Hippocampal formation (tissue), 2 donors: ENCODE measurements at regions not wholly inside any gene's neighbourhood (a gene's known extent, or its start where the extent isn't known, plus 50 kb on each side); places are given as distances from the start of the nearest gene placed in this dataset.
"Not testable (repeated sequence)": the region's sequence is repeated elsewhere in the genome, so short reads cannot be mapped to it uniquely, and the experiment has no call there.

Experiments
- DNase-seq, 2 donors: peaks; one replicate each; lab custom pipeline; 2025; lab: John Stamatoyannopoulos, UW

DNA sequence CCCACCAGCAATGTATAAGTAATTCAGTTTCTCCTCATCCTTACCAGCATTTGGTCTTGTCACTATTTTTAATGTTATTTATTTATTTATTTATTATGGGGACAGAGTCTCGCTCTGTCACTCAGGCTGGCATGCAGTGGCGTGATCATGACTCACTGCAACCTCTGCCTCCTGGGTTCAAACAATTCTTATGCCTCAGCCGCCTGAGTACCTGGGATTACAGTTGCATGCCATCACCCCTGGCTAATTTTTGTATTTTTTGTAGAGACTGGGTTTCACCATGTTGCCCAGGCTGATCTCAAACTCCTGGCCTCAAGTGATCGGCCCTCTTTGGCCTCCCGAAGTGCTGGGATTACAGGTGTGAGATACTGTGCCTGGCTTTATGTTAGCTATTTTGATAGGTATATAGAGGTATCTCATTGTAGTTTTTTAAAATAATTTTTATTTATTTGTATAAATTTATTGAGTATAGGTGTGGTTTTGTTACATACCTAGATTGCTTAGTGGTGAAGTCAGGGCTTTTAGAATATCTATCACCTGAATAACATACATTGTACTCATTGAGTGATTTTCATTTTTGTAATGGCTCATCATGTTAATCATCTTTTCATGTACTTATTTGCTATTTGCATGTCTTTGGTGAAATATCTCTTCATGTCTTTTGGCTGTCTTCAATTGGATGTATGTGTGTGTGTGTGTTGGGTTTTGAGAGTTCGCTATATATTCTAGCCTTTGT is 53.3 kb downstream of the TANC2 start:
- DNase-seq = no peak

DNA sequence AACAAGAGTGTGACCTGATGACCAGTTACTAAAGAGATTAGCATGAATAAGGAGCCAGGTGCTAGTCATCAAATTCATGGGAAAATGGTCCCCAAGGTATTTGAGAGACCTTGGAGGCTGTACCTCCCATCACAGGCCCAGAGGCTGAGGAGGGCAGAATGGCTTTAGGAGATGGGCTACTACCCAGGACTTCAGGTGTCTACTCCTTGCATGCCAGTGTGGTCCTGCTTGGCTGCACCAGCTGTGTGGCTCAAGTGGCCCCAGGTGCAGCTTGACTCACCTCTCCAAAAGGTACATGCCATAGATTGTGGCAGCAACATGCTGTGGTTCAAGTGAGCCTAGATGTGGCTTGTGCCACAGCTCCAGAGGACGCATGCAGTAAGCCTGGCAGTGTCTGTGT is 56.5 kb downstream of the TANC2 start:
- DNase-seq = no peak

DNA sequence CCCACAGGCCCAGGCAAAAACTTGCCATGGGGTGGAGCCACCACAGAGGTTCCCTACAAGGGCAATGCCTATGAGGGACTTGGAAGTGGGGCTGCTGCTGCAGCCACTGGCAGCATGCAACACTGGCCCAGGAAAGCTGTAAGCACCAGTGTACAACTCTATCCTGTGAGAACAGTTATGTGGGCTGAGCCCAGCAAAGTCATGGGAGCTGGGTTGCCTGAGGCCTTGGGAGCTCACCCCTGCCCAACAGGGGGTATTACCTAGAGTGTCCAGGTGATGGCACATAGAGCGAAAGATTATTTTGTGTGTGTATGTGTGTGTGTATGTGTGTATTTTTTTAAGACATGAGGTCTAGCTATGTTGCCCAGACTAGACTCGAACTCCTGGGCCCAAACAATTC is 57.0 kb downstream of the TANC2 start:
- DNase-seq = no peak

GRCh38 chr17:63024201-63024600 is 58.2 kb downstream of the TANC2 start:
- no peak for DNase-seq

DNA sequence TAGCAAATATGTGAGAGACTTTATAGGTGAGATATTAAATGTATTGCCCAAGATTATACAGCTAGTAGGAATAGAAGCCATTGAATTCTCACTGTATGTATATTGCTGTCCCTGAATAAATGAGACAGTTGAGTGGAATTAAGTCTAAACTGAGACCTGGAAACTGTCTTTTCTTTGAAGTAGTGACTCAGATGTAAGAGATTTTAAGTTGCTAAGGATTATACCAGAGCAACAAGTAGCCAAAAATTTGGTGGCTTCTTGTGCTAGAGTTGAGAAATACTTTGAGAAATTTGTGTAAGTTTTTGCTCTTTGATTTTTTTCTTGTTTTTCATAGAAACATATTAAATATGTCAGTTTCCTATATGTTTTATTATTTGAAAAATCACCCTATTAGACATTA is 58.7 kb downstream of the TANC2 start:
- DNase-seq = no peak

DNA sequence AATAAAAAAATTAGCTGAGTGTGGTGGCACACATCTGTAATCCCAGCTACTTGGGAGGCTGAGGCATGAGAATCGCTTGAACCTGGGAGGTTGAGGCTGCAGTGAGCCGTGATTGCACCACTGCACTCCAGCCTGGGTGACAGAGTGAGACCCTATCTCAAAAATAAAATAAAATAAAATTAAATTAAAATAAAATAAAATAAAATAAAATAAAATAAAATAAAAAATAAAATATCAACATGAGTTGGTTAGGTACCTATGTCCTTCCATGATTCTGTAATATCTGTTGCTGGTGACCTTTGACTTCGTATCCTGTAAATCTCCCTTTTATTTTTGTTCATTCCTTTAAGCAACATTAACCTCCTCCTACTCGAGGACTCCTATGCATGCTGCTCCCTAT is 59.6 kb downstream of the TANC2 start:
- DNase-seq = not testable (repeated sequence)

DNA sequence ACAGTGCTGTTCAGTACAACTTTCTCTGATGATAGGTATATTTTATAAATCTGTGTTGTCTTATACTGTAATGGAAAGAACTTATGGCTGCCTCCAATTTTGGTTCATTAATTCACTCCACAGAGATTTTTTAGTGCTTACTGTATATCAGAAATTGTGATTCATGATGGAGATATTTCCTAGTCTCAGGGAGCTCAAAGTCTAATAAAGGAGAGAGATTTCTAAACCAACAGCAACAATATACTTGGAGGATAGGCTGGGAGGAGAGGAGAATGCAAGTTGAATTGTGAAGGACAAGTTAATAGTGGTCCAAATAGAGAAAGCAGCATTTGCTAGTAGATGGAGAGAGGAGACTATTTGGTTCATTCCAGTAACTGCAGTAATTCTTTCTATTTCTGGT is 63.5 kb downstream of the TANC2 start:
- DNase-seq = no peak

GRCh38 chr17:63032142-63032541 is 66.1 kb downstream of the TANC2 start:
- no peak for DNase-seq

DNA sequence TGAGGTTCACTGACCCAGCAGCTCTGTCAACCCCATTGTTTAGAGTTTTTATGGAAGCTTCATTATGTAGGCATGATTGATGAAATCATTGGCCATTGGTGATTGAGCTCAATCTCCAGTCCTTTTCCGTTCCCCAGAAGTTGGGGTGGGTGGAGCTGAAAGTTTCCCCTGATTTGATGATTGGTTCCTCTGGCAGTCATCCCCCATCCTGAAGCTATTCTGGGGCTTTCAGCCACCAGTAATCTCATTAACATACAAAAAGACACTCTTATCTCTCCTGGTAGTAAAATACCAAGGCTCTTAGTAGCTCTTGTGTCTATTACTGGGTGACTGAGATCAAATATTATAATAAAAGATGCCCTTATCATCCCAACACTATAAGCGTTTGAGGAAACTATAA is 67.1 kb downstream of the TANC2 start:
- DNase-seq = no peak

GRCh38 chr17:63035271-63035670 is 69.2 kb downstream of the TANC2 start:
- no peak for DNase-seq

GRCh38 chr17:63035695-63036094 is 69.7 kb downstream of the TANC2 start:
- DNase-seq = no peak

- DNase-seq = no peak
Measured at GRCh38 chr17:63039342-63039741, 73.3 kb downstream of the TANC2 start.

- DNase-seq = no peak
Measured at GRCh38 chr17:63039899-63040602, 74.0 kb downstream of the TANC2 start.

DNA sequence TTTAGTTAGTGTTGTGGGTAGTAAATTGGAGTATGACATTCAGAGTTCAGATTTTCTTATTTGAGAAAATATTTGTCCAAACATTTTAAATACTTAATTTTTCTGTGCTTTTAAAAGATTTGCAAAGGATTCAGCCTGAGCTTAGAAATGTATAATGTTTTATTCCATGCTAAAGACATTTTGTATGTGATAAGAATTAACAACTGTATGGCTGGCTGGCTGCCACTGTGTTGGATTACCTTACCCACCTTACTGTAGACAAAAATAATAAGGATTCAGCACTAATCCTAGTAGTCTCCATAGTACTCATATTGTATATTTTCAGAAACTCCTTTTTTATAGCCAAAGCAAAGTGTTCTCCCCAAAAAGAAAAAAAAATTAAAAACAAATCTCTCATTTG is 74.8 kb downstream of the TANC2 start:
- no peak for DNase-seq

DNA sequence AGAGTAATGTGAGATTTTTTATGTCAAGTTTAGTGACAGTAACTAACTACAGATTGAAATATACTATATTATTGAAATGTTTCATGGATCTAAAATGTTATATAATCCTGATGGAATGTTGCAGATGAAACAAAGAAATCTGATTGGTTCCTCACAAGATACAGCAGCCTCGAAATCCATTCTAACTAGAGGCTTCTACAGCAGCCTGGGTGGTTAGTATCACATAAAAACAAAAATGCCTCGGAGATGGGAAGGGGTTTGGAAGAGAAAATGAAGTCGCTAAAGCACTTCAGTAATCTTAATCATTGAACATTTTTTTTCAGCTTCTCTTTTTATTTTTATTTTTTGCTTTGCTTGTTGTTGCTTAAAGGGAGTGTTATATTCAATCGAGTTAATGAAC is 75.2 kb downstream of the TANC2 start:
- DNase-seq = no peak

- DNase-seq = no peak
Measured at GRCh38 chr17:63041722-63042121, 75.7 kb downstream of the TANC2 start.

DNA sequence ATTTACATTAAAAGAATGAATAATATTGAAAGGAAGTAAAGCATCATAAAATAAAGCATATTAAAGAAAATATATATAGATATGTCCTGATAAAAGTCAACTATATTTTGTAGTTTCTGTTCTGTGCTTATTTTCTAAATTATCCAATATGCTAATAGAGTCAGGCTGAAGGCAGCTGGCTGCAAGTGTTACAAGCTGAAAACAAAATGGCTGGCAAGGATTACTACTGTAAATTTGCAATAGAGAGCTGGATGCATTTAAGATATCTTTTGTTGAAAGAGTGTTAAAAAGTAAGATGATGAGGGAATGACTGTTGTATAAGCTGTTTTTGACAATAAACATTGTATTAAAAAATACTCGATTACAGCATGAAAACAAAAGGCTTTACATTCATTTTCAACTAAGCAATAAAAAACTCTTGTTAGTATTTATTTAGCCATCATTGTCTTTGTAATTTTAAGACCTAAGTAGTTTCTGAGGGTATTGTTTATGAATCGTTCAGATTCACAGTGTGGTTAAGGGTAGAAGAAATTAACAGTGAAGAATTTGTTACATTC is 76.3 kb downstream of the TANC2 start:
- DNase-seq = no peak

DNA sequence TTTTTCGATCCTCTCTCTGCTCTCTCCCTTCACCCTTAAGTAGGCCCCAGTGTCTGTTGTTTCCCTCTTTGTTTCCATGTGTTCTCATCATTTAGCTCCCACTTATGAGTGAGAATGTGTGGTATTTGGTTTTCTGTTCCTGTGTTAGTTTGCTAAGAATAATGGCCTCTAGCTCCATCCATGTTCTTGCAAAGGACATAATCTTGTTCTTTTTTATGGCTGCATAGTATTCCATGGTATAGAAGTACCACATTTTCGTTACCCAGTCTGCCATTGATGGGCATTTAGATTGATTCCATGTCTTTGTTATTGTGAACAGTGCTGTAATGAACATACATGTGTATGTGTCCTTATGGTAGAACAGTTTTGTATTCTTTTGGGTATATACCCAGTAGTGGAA is 91.5 kb downstream of the TANC2 start:
- not testable (repeated sequence) for DNase-seq

GRCh38 chr17:63066158-63066813 is 100.3 kb downstream of the TANC2 start:
- no peak for DNase-seq

- DNase-seq = no peak
Measured at GRCh38 chr17:63069245-63069644, 103.2 kb downstream of the TANC2 start.

DNA sequence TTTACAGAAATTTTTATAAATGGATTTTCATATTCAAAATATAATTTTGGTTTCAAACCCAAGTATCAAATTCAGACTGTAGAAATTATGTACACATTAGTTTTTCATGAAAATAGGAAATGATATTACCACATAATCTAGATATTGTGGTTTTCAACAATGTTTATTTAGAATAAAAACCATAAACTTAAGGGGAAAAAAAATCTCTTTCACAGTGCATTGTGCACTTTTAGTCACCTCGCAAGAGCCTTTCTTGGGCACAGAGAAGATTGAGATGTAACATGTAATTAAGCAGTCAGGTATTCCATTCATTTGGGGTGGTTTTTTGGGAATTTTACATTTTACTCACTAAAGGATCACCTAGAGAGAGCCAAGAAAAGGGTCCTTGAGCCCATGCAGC is 104.0 kb downstream of the TANC2 start:
- DNase-seq = no peak

DNA sequence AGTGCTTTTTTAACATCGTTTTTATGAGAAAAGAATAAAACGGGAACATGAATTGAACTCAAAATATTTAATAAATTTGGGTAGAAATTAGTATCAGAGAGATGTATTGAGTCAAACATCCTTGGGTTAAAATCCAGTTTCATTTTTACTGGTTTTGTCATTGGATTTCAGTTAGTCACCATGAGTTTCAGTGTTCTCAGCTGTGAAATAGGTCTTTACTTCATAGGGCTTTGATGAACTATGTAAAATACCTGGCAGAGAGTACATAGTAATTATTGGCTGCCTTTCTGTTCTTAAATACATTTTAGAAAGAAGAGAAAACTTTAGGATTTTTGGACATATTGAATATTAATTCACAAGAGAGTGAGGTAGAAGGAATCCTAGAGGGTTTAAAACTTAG is 105.8 kb downstream of the TANC2 start:
- DNase-seq = no peak

DNA sequence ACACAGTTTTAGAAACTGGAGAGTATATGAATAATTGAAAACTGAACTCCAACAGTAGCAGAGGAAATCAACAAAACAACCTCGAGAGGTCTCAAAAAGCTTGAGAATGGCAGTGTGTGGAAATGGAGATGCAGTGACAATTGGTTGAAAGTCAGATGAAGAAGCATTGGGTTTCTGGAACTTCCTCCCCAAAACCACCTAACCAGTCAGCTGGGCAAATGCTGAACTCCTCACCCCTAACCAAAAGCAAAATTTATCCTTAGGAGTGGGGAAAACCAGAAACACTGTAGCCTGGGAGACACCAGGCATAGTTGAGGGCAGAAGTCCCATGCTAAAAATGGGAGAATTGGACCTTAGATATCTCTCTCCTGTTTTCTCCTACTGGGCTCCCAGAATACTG is 109.9 kb downstream of the TANC2 start:
- DNase-seq = no peak
